GM06990 (cell line): ENCODE measurements at regions not wholly inside any gene's neighbourhood (a gene's known extent, or its start where the extent isn't known, plus 50 kb on each side); places are given as distances from the start of the nearest gene placed in this dataset.

Source experiments
- DNase-seq: peaks from one replicate; pipeline ENCODE4 v3.0.0-alpha.2; 2011; ENCODE audit not compliant: insufficient read length; ENCODE audit errors: extremely low read depth
- H3K27me3 ChIP-seq: replicated peaks from 2 replicates; pipeline ENCODE4 v1.6.0; 2011; ENCODE audit warnings: low read length; ENCODE audit not compliant: control insufficient read depth, insufficient read depth
- H3K36me3 ChIP-seq: 2 replicates; pipeline ENCODE4 v1.5.1; 2011; ENCODE audit warnings: low read length; ENCODE audit not compliant: control insufficient read depth, insufficient read depth
- H3K4me3 ChIP-seq: replicated peaks from 2 replicates; pipeline ENCODE4 v1.5.1; 2011; ENCODE audit warnings: low read depth, mild to moderate bottlenecking, control low read depth, low read length
- CTCF ChIP-seq: IDR thresholded peaks from 2 replicates; pipeline ENCODE4 v1.5.1; 2011; ENCODE audit warnings: low read length, control low read depth, mild to moderate bottlenecking, inconsistent platforms; ENCODE audit not compliant: insufficient read depth, poor library complexity, severe bottlenecking

GRCh38 chr2:147646818-147647468, 197.9 kb upstream of the ACVR2A start:
- DNase-seq, result no peak
- no peak overlapping the region for H3K4me3 ChIP-seq
- no peak for TF ChIP-seq CTCF
- H3K27me3 ChIP-seq, result no peaks in the 10 kb centered on the region
- H3K36me3 ChIP-seq, result no peaks in the 10 kb centered on the region

GRCh38 chr2:147644491-147644890, 200.3 kb upstream of the ACVR2A start:
- TF ChIP-seq CTCF, result no peak
- DNase-seq, result no peak
- H3K27me3 ChIP-seq, result no peaks in the 10 kb centered on the region
- no peaks in the 10 kb centered on the region for H3K36me3 ChIP-seq
- H3K4me3 ChIP-seq, result no peak overlapping the region

GRCh38 chr2:147642765-147643164, 202.1 kb upstream of the ACVR2A start:
- Histone ChIP-seq H3K27me3 (no peaks in the 10 kb centered on the region), H3K36me3 (no peaks in the 10 kb centered on the region), H3K4me3 (no peak overlapping the region)
- no peak for DNase-seq
- no peak for TF ChIP-seq CTCF

GRCh38 chr2:147641651-147642050, 203.2 kb upstream of the ACVR2A start:
- H3K27me3 ChIP-seq, result no peaks in the 10 kb centered on the region
- H3K36me3 ChIP-seq, result no peaks in the 10 kb centered on the region
- no peak for TF ChIP-seq CTCF
- no peak for DNase-seq
- H3K4me3 ChIP-seq, result no peak overlapping the region

GRCh38 chr2:147639891-147640290, 204.9 kb upstream of the ACVR2A start:
- H3K27me3 ChIP-seq, result no peaks in the 10 kb centered on the region
- no peaks in the 10 kb centered on the region for H3K36me3 ChIP-seq
- H3K4me3 ChIP-seq, result no peak overlapping the region
- TF ChIP-seq CTCF, result no peak
- peak; percentile 53 for DNase-seq

GRCh38 chr2:147639386-147639785, 205.4 kb upstream of the ACVR2A start:
- no peaks in the 10 kb centered on the region for H3K27me3 ChIP-seq
- H3K4me3 ChIP-seq, result no peak overlapping the region
- TF ChIP-seq CTCF, result no peak
- H3K36me3 ChIP-seq, result no peaks in the 10 kb centered on the region
- DNase-seq, result no peak
